Small intestine (tissue), 7 donors: ENCODE measurements at regions not wholly inside any gene's neighbourhood (a gene's known extent, or its start where the extent isn't known, plus 50 kb on each side); places are given as distances from the start of the nearest gene placed in this dataset.

ENCODE experiments used
- DNase-seq, 2 donors: peaks; one replicate each; pipeline versions ENCODE4 v3.0.0 to v3.0.0-alpha.2; 2013
- FAIRE-seq: peaks from 2 replicates; lab custom pipeline; 2012; peaks lifted over from hg19 to GRCh38; lab: Jason Lieb, UNC
- H3K27ac ChIP-seq, 3 donors: one replicate each; pipeline ENCODE4 v1.5.1; 2013; ENCODE audit warnings: low read length in 2 of 3, mild to moderate bottlenecking in 2 of 3, control low read depth in 1 of 3, inconsistent platforms in 1 of 3, low read depth in 1 of 3, moderate library complexity in 1 of 3
- H3K27me3 ChIP-seq, 3 donors: one replicate each; pipeline ENCODE4 v1.6.1; 2013; ENCODE audit warnings: low read length in 3 of 3, inconsistent platforms in 1 of 3; ENCODE audit not compliant: control insufficient read depth in 3 of 3, insufficient read depth in 3 of 3
- H3K36me3 ChIP-seq, 3 donors: one replicate each; pipeline ENCODE4 v1.6.1; 2013; ENCODE audit warnings: low read length in 3 of 3, inconsistent platforms in 1 of 3, low read depth in 1 of 3, mild to moderate bottlenecking in 1 of 3, moderate library complexity in 1 of 3; ENCODE audit not compliant: control insufficient read depth in 3 of 3, insufficient read depth in 2 of 3
- H3K4me1 ChIP-seq, 3 donors: one replicate each; pipeline ENCODE4 v1.6.1; 2013; ENCODE audit warnings: low read length in 2 of 3, inconsistent platforms in 1 of 3, low read depth in 1 of 3, mild to moderate bottlenecking in 1 of 3, moderate library complexity in 1 of 3; ENCODE audit not compliant: control insufficient read depth in 3 of 3, insufficient read depth in 2 of 3
- H3K4me3 ChIP-seq, 3 donors: one replicate each; pipeline ENCODE4 v1.5.1; 2013; ENCODE audit warnings: low read length in 3 of 3, control low read depth in 1 of 3, inconsistent platforms in 1 of 3, low read depth in 1 of 3, mild to moderate bottlenecking in 1 of 3, moderate library complexity in 1 of 3
- H3K9me3 ChIP-seq, 2 donors: one replicate each; pipeline ENCODE4 v1.6.1; 2013; ENCODE audit warnings: low read depth in 1 of 2, low read length in 1 of 2; ENCODE audit not compliant: control insufficient read depth in 2 of 2, insufficient read depth in 1 of 2
- WGBS, 3 donors: extraction: QIAGEN DNeasy Blood & Tissue Kit; methylation state at CpG; one replicate each; pipeline ENCODE4 v1.1.7; 2013; 5-methylcytosine and 5-hydroxymethylcytosine counted together
- donor health status: healthy with polysubstance abuse.
- donor health status: control.
- donor health status: control.
- donor health status: Bipolar disorder and iron deficiency.
- donor health status: healthy.

GRCh38 chr2:120820953-120821279, 85.2 kb downstream of the GLI2 start:
- Histone ChIP-seq H3K36me3 (no peaks in the 10 kb centered on the region), H3K4me3 (no peak overlapping the region), H3K27ac (peak overlapping the region in 2 of 3 donors; percentile 58 to 75), H3K27me3 (peaks cover 0 to 9% (median 0%) of the 10 kb centered on the region in 3 donors), H3K4me1 (peaks cover 0 to 13% (median 0%) of the 10 kb centered on the region in 3 donors), H3K9me3 (no peaks in the 10 kb centered on the region)
- FAIRE-seq: no peak
- no peak for DNase-seq
- WGBS, 3 donors: 53 to 63% (median 55%) methylated on average over 10 of the region's 10 CpGs

- Histone ChIP-seq H3K9me3 (no peaks in the 10 kb centered on the region), H3K27ac (peak overlapping the region in 1 of 3 donors; percentile 43), H3K36me3 (no peaks in the 10 kb centered on the region), H3K4me3 (no peak overlapping the region), H3K27me3 (peaks cover 0 to 9% (median 0%) of the 10 kb centered on the region in 3 donors), H3K4me1 (peaks cover 0 to 17% (median 0%) of the 10 kb centered on the region in 3 donors)
- no peak for FAIRE-seq
- WGBS, 3 donors: 77 to 81% (median 77%) methylated on average over 15 of the region's 15 CpGs
- DNase-seq: no peak
Measured at GRCh38 chr2:120821446-120822160, 85.9 kb downstream of the GLI2 start.

GRCh38 chr2:120822933-120823332, 87.3 kb downstream of the GLI2 start:
- WGBS, 3 donors: 84 to 90% (median 87%) methylated on average over 11 of the region's 11 CpGs

DNA sequence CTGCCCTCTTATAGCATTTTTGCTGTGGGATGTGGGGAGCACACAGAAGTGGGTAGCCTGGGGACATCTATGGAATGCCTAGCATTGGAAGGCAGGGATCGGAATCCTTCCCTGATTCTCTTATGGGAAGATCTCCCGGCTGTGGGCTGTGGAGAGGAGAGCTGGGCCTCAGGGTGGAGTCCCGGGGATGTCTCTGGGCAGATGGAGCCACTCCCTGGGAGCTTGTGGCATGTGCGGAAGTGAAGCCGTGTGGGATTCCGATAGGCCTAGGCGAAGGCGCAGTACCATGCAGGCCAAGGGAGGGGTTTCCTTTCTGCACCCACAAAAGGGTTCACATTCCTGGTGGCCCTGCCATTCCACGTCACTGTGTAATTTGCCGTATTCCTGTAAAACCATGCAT, 87.9 kb downstream of the GLI2 start:
- no peaks in the 10 kb centered on the region for H3K36me3 ChIP-seq
- H3K27ac ChIP-seq: no peak overlapping the region
- no peak overlapping the region for H3K4me3 ChIP-seq
- peaks cover 0 to 18% (median 0%) of the 10 kb centered on the region in 3 donors for H3K4me1 ChIP-seq
- no peak for FAIRE-seq
- WGBS, 3 donors: 88 to 91% (median 89%) methylated on average over 10 of the region's 10 CpGs
- H3K27me3 ChIP-seq: peaks cover 0 to 9% (median 0%) of the 10 kb centered on the region in 3 donors
- no peak for DNase-seq
- no peaks in the 10 kb centered on the region for H3K9me3 ChIP-seq

More at GRCh38 chr2:120822933-120823332, 87.3 kb downstream of the GLI2 start:
- H3K36me3 ChIP-seq: no peaks in the 10 kb centered on the region
- FAIRE-seq: no peak
- H3K9me3 ChIP-seq: no peaks in the 10 kb centered on the region
- peaks cover 0 to 18% (median 0%) of the 10 kb centered on the region in 3 donors for H3K4me1 ChIP-seq
- H3K27me3 ChIP-seq: peaks cover 0 to 9% (median 0%) of the 10 kb centered on the region in 3 donors
- no peak for DNase-seq
- H3K4me3 ChIP-seq: no peak overlapping the region
- no peak overlapping the region for H3K27ac ChIP-seq

DNA sequence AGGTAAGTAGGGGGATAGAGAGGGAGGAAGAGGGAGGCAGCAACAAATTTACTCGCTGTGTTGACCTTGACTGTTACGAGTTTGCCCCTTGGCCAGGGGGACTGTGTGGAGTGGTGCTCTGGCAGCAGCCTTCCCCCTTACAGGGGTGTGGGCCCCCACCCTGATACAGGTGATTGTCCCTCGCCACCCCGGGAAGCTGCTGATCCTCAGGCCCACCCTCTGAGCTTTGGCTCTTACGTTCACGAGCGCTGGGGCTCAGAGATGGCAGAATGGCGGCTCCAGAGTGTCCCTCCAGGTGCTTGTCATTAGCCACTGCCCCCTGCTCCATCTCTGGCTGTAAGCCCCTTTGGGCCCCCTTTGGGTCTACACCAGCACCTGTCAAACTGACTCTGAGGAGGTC, 88.6 kb downstream of the GLI2 start:
- 76 to 89% (median 80%) methylated on average over 8 of the region's 8 CpGs for WGBS, 3 donors
- Histone ChIP-seq H3K27ac (no peak overlapping the region), H3K36me3 (no peaks in the 10 kb centered on the region), H3K4me3 (no peak overlapping the region), H3K4me1 (peaks cover 0 to 18% (median 0%) of the 10 kb centered on the region in 3 donors), H3K9me3 (no peaks in the 10 kb centered on the region), H3K27me3 (peaks cover 0 to 9% (median 0%) of the 10 kb centered on the region in 3 donors)
- FAIRE-seq: no peak
- DNase-seq: no peak

GRCh38 chr2:120825370-120826259, 89.9 kb downstream of the GLI2 start:
- 47 to 55% (median 52%) methylated on average over 13 of the region's 13 CpGs for WGBS, 3 donors
- Histone ChIP-seq H3K4me1 (peaks cover 0 to 7% (median 0%) of the 10 kb centered on the region in 3 donors), H3K27me3 (peaks cover 0 to 4% (median 0%) of the 10 kb centered on the region in 3 donors), H3K36me3 (no peaks in the 10 kb centered on the region), H3K27ac (no peak overlapping the region), H3K9me3 (no peaks in the 10 kb centered on the region), H3K4me3 (no peak overlapping the region)
- FAIRE-seq (no peak), DNase-seq (peak in 1 of 2 donors; percentile 31)

DNA sequence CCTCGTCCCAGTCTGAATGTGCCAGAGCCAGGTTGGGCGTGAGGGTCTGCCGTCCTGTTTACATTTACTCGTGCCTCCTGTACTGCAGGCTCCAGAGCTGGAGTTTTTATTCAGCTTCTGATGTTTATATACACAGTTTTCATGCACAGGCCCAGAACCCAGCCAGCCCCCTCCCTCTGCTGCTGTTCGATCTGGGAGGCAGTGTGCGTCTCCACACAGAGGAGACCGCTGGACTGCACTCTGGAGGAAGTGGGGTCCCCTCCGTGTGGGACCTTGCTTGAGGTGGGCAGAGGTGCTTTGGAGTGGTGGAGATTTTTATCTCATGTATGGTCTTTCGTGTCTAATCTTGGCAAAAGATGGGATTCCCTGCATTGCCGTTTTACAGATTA, 90.6 kb downstream of the GLI2 start:
- DNase-seq (no peak), FAIRE-seq (no peak)
- Histone ChIP-seq H3K36me3 (no peaks in the 10 kb centered on the region), H3K4me1 (peaks cover 0 to 5% (median 0%) of the 10 kb centered on the region in 3 donors), H3K27ac (no peak overlapping the region), H3K27me3 (peaks cover 0 to 4% (median 0%) of the 10 kb centered on the region in 3 donors), H3K9me3 (no peaks in the 10 kb centered on the region), H3K4me3 (no peak overlapping the region)
- 57 to 64% (median 58%) methylated on average over 10 of the region's 10 CpGs for WGBS, 3 donors

- FAIRE-seq (no peak), DNase-seq (no peak)
- 77 to 84% (median 78%) methylated on average over 18 of the region's 18 CpGs for WGBS, 3 donors
- peaks cover 0 to 5% (median 0%) of the 10 kb centered on the region in 3 donors for H3K4me1 ChIP-seq
- H3K9me3 ChIP-seq: no peaks in the 10 kb centered on the region
- no peak overlapping the region for H3K27ac ChIP-seq
- peaks cover 0 to 4% (median 0%) of the 10 kb centered on the region in 3 donors for H3K27me3 ChIP-seq
- H3K36me3 ChIP-seq: no peaks in the 10 kb centered on the region
- no peak overlapping the region for H3K4me3 ChIP-seq
Measured at GRCh38 chr2:120826716-120827410, 91.2 kb downstream of the GLI2 start.
